HuH-7.5 (cell line): ENCODE measurements at regions not wholly inside any gene's neighbourhood (a gene's known extent, or its start where the extent isn't known, plus 50 kb on each side); places are given as distances from the start of the nearest gene placed in this dataset.
A peak's percentile ranks its signal among the peaks of the same experiment; 100 is the strongest.

Experiments
- DNase-seq: peaks from one replicate; pipeline ENCODE4 v3.0.0; 2011; ENCODE audit warnings: low spot score

DNA sequence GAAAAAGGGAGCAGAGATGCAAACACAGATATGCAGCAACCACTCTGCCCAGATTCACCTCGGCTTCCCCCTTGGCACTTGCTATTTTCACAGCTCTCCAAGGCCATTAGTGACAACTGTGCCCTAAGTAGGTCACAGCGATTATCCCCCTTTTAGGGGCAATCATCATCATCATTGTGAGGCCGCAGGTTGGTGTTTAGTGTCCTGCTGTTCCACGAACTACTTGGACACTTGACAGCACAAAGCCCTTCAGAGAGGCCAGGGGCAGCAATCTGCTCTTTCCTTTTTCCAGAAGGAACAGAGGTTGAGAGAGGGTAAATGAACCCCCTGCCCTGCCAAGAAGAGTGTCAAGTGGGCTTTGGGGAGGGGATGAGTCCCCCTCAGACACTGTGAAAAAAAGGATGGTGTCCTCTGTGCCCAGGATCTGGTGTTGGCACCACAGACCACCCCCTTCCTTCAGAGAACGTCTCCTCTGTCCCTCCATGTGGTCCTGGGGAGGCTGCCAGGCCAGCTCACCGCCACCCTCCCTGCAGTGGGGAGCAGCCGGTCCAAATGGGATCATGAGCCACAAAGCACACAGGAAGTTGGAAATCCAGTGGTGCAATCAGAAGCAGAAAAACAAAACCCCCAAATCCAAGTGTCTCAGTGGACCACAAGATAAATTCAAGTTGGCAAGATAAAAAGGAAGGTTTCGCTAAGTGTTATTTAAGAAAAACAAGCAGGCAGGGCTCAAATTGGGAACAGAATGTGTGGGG lies 78.4 kb upstream of the MED9 start:
- no peak for DNase-seq

DNA sequence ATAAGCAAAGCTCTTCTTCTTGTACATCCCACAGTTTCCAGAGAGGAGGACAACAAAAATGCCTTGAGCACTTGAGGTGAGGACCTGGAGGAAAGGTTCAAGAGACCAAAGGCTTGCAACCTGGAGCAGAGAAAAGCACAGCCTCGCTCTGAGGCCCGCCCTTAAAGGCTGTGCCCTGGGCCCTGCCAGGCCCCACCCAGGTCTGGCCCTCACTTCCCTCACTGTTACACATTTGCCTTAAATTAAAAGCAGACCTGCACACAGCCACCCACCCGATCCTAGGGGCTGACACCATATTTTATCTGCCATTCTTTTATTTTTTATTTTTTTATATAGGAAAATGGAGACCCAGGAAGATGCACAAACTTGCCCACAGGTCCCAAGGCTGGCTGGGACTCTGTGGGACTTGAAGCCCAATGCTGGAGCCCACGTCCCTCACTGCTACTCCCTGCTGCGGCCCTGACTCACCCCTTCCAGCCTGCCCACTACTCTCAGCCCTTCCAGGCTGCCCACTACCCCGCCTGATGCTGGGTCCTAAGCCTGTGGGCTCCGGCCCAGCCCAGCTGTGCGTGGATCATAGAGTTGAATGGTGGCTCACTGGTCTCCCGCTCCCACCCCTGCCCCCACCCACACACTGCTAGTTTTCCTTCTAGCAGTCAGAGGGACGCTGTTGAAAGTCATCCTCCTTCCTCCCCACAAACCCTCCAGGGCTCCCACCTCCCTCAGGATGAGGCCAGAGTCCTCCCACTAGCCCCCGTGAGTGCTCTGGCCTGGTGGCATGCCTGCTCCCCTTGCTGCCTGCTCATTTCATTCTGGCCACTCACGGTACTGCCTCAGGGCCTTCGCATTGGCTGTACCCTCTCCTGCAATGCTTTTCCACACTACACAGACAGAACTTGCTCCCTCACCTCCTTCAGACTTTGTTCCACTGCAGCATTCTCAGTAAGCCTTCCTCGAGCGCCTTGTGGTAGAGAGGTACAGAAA lies 77.6 kb upstream of the MED9 start:
- DNase-seq = no peak

DNA sequence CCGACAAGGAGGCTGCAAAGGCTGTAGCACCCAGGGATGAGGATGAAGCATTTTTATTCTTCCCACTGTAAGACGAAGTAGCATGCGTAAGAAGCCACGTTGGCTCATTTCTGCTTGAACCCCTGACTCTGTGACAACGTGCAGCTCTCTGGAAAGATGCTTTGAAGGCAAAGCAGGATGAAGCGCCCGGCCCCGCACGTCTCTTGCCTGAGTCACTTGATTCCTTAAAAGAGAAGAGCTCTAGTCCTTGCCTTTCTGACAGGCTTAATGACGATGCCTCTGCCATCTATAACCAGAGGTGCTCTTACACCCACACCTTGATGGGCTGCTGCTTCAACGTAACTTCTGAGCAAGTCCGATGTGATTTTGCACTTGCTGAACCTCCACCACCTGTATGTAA lies 76.7 kb upstream of the MED9 start:
- no peak for DNase-seq

GRCh38 chr17:17400566-17401184 lies 76.1 kb upstream of the MED9 start:
- no peak for DNase-seq

DNA sequence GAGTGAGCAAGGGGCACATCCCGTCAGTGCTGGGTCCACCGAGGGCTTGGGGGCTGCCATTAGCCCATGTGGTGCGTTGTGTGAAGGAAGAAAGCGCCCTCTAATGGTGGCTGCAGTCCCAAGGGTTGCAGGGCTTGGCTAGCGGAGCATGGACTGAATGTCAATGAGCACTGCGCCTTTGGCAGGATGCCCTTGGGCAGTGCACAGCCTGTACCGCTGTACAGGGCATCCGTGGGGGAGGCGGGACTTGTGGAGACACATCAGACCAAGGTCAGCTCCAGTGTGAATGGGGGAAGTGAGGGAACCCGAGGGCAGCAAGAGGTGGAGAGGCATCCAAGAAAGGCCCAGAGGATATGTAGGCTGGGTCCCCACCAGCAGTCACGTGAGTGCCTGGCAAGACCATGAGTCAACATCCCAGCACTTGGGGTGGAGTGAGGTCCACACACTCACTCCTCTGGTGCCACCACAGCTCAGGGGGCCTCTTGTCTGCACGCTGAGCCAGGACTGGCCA lies 75.5 kb upstream of the MED9 start:
- DNase-seq = no peak

GRCh38 chr17:17402558-17402957 lies 74.2 kb upstream of the MED9 start:
- no peak for DNase-seq

DNA sequence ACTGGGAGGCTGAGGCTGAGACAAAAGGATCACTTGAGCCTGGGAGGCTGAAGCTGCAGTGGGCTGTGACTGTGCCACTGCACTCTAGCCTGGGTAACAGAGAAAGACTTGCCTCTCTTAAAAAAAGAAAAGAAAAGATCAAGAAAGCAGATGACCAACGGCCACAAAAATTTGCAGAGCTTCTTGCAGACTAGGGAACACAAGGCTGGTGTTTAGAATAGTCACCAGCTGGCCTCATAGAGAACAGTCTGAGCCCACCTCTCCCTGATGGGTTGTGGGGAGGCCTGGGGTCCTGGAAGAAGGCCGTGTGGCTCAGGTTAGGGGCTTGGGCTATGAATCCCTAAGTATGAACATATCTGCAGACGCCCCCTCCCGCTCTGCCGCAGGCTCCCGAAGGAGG lies 73.7 kb upstream of the MED9 start:
- DNase-seq = no peak

- DNase-seq = no peak
Observed at GRCh38 chr17:17403899-17404576, 72.8 kb upstream of the MED9 start.

DNA sequence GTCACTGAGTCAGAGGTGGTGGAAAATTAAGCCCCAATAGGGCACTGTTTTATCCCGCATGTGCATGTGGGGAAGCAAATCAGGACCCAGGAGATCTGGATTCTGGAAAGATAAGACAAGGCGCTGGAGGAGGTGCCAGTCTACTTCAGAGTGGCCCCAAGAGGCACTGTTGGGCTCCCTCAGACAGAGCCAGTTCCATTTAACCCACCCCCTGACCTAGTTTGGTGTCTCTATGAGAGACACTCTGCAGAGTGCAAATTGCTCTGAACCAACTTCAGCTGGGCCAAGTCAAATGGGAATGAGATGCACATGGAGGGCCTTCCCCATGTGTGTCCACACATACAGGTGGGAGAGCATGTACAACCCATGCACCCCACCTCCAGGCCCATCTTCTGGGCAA lies 71.1 kb upstream of the MED9 start:
- DNase-seq = no peak

DNA sequence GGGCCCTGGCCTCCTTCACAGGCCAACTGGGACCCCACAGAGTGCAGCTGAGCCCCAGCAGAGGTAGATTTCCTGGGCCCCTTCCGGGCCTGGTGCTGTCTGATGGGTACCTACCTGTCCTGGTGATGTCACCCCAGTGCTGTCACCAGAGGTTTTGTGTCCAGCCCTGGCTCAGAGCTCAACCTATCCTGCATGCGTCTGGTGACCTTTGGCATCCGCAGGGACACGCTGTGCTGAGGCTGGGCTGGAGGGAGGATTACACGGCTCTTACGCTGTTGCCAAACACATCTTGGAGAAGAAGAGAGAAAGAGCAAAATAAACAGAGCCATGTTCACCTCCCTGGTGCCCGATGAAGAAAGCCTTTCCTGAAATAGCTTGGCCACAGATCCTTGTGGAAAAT lies 70.6 kb upstream of the MED9 start:
- DNase-seq = peak; percentile 58

- no peak for DNase-seq
Observed at GRCh38 chr17:17408236-17408794, 68.5 kb upstream of the MED9 start.

GRCh38 chr17:17410357-17410756 lies 66.4 kb upstream of the MED9 start:
- DNase-seq = no peak

DNA sequence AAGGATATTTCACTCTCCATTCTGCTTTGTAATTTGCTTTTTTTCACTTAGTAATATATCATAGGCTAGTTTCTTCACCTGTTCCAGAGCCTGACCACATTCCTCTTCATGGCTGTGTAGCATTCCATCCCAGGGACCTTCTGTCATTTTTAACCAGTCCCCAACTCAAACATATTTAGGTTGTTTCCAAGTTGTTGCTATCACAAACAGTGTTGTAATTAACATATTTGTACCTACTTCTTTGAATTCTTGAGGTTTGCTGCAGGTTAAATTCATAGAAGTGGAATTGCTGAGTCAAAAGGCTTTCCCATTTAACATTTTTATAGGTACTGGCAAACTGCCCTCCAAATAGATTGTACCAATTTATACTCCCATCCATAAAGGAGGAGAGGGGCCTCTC lies 65.1 kb upstream of the MED9 start:
- DNase-seq = no peak

GRCh38 chr17:17412326-17412725 lies 64.5 kb upstream of the MED9 start:
- DNase-seq = no peak

GRCh38 chr17:17413215-17413792 lies 63.5 kb upstream of the MED9 start:
- no peak for DNase-seq

DNA sequence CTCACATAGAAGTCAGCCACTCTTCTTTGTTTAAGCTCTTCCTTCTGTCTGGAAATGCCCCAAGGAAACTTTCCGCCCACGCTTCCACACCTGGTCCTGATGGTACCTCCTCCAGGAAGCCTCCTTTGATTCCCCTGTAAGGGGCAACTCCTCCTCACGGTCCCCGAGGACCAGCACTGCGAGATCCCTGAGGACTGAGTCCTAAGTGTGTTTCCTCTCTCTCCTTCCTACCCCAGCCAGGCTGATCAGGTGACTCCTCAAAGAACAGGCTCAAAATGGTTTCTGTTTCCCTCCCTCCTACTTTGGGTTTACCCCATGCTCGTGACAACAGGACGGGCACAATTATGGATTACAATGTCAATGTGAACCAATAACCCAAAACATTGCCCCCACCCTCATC lies 63.0 kb upstream of the MED9 start:
- no peak for DNase-seq

DNA sequence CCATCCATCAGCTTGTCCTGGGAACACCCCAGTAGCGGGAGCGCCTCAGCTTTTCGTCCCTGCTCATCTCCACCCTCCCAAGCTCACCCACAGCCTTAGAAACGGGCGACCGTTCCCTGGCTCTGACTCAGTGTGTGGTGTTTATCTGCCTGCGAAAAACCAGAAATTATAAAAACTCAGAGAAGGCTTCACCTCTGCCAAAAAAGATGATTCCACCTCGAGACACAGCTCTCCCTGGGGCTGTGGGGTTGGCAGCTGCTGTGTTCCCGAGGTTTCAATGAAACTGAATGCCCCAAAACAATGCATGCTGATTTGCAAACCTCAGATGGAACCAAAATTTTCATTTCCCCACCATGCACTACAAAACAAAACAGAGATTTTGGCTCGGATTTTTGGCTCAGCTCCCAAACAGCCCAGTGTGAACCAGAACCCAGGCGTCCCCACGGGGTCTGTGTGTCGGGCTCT lies 62.4 kb upstream of the MED9 start:
- no peak for DNase-seq

GRCh38 chr17:17415006-17415405 lies 61.8 kb upstream of the MED9 start:
- no peak for DNase-seq

GRCh38 chr17:17416007-17416399 lies 60.8 kb upstream of the MED9 start:
- no peak for DNase-seq

GRCh38 chr17:17416400-17417360 lies 60.1 kb upstream of the MED9 start:
- no peak for DNase-seq
